HT1080 (cell line): ENCODE measurements at regions not wholly inside any gene's neighbourhood (a gene's known extent, or its start where the extent isn't known, plus 50 kb on each side); places are given as distances from the start of the nearest gene placed in this dataset.

ENCODE experiments used
- DNase-seq: peaks from one replicate; pipeline ENCODE4 v3.0.0-alpha.2; 2015; ENCODE audit warnings: low read depth

DNA sequence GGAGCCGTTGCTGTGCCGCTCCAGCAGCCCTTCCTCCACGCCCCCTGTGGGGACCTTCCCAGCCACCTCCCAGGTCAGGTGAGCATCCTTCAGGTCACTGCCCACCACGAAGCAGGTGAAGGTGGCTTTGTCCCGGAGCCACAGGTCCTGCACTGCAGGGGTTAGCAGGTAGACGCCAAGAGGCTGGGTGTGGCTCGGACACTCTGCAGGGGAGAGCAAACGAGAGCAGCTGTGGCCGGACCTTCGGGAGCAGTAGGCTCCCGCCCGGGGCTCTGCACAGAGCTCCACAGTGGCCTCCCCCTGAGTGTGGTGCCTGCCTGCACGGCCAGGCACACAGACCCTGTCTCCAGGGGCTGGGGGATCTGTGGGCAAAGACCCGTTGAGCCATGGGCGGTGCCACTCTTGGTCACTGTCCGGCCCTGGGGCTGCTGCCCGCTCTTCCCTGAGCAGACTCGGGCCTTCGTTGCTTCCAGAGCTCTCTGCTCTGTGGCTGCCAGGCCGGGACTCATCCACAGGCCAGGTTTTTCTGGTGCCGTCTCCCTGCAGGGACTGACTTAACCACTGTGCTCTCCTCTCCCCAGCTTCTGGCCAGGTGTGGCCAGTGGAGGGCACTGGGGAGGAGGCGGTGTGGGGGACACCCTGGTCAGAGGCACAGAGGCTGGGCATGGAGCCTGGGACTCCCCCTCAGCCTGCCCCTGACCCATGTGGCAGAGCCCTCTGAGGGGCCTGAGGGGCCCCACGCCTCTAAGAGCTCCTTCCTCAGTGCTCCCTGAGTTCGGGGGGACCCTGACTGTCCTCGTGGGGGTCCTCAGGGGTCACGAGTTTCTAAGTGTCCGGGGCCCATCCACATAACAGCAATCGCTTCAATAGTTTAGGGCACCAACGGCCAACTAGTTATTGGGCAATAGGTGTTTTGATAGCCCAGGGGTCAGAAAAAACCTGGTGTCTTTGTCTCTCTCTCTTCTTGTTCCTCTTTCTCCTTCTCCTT lies 314.9 kb downstream of the TMEM121 start:
- no peak for DNase-seq

DNA sequence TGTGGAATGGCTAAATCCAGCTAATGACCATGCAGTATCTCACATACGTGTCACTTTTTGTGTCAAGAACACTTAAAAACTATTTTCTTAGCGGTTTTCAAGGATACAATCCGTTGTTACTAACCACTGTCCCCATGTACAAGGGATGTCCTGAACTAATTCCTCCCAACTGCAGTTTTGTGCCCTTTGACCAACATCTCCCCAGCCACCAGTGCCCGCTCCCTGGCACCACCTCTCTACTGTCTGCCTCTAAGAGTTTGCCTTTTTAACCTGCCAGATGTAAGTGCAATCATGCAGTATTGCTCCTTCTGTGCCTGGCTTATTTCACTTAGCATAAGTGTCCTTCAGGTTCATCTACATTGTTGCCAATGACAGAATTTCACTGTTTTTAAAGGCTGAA lies 315.7 kb downstream of the TMEM121 start:
- DNase-seq = no peak

DNA sequence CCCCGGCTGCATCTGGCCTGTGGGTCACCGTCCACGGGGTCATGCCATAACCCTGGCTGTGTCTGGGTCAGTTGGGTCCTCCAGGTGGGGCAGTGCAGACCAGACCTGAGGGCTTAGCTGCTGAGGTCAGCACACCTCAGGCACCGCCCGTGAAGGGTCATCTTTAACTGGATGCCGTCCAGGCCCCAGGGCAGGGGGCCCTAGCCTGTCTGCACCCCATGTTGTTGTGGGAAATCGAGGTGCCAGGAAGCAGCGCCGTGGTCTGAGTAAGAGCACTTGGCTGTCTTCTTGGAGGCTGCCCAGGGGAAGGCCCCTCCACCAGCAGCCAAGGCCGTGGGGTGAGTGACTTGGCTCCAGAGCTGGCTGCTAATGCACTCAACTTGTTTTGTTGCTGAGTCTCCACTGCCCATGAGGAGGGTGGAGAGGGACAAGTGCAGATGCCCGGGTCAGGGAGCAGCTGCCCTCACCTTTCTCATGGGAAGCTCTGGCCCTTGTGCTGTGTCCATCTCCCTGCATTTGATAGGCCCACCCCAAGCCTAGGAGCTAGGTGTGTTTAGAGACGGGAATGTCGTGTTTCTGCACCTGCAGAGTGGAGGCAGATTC lies 317.2 kb downstream of the TMEM121 start:
- DNase-seq = no peak

DNA sequence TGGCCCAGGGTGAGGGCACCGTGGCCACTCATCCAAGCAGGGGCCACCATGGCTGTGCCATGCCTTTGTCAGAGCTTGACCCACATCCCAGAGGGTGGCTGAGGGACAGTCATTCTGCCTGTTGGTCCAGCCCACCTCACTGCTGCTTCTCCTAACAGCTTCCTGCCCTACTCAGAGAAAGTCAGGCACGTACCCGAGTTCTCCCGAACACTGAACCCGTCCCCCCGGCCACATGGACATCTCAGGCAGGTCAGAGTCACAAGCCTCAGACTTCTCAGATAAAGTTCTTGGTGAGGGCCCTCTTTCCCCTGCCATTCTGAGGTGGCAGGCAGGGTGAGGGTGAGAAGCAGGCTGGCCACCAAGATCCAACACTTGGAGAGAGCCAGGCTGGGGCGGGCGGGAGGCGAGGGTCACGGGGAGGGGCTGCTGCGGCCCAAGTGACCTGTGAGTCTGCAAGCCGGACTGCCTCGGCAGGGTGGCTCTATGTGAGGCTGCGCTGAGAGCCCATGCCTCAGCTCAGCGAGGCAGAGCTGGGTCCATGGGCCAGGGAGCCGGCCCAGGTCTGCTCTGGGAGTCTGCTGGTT lies 317.8 kb downstream of the TMEM121 start:
- no peak for DNase-seq

DNA sequence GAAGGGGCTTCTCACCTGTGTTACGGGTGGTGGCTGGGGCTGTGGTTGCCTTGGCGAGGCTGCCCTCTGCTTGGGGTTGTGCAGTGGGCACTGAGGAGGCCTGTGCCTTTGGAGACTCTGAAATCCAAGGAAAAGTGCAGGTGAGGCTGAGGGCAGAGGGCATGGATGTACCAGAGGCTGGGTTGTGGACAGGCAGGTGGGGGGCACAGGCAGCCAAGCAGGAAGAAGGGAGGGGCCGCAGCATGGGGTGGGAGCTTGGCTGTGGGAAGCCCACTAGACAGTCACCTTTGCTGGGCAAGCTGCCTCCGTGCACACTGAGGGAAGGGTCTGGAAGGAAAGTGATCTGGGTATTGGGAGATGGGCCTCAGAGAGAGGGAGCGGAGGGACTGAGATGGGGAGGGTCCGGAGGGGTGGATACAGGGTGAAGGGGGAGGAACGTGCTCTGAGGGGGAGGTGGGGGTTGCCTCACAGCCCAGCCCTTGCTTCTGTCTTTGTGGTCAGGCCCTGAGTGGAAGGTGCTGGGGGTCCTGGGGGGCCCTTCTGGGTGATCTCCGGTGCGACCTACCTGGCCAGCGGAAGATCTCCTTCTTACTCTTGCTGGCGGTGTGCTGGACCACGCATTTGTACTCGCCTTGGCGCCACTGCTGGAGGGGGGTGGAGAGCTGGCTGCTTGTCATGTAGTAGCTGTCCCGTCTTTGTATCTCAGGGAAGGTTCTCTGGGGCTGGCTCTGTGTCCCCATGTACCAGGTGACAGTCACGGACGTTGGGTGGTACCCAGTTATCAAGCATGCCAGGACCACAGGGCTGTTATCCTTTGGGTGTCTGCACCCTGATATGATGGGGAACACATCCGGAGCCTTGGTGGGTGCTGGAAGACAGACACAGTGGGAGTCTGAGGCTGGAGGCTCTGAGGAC lies 318.7 kb downstream of the TMEM121 start:
- DNase-seq = no peak

DNA sequence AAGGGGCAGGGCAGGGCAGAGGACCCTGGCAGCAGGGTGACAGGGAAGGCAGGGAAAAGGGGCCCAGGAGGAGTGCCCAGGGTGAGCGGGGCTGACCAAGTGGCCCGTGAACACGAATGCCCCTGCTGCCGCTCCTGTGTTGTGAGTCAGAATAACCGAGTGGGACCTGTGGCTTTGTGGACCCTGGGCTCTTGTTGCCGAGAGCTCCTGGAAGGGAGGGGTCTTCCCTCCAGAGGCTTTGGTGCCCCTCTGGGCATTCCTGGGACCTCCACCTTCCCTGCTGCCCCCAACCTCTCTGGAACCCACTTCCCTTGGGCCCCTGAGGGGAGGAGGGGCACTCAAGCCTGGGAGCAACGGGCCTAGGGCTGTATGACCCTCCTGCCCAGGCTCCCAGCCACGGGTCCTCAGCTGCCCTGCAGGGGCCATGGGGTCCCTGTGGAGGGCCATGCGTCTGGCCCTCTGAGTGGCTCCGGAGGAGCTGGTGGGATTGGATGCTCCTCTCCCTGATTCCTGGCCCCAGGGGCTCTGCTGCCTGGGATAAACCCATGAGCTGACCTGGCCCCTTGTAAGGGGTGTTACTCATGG lies 319.4 kb downstream of the TMEM121 start:
- no peak for DNase-seq

DNA sequence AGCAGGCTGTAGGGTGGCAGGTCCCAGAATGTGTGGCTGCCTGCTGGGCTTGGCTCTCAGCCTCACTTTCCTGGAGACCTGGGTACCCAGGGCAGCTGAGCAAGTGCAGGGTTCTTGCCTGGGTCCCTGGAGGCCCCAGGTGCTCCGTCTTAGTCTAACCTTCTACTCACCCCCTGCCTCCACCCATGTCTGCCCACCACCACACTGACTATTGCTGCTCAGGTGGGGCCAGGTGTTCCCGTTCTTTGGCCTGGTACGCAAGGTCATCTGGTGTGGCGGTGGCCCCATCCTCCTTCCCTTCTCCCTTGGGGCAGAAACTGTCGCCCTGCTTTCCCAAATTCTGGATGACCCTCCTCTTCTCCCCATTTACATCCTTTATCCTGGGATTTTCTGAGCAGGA lies 319.9 kb downstream of the TMEM121 start:
- DNase-seq = no peak

DNA sequence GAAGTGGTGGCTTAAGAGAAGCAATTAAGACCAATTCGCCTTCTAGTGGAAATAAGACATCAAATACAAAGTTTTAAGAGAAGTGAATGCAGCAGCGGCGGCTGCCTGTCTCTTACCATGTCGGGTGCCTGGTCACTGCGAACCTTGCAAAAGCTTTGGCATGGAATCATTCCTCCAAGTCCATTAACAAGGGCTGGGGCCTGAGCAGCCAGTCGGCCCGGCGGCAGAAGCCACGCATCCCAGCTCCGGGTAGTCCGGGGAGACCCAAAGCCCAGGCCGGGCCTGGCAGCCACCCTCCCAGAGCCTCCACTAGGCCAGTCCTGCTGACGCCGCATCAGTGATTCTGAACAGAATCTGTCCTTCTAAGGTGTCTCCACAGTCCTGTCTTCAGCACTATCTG lies 321.0 kb downstream of the TMEM121 start:
- DNase-seq = no peak

DNA sequence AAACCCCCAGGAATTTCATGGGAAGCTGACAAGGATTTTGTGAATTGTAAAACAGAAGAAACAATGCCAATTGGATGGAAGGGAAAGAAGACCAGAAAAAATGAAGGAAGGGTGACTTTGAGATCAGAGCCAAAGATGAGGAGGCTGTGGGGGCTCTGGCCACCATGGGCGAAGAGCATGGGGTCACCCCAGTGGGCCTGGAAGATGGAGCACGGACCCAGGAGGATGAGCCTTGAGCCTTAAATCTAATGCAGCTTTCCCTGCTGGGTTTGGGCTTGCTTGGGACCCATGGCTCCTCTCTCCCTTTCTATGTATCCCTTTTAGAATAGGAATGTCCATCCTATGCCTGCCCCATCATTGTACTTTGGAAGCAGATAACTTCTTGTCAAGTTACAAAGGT lies 322.2 kb downstream of the TMEM121 start:
- DNase-seq = no peak

DNA sequence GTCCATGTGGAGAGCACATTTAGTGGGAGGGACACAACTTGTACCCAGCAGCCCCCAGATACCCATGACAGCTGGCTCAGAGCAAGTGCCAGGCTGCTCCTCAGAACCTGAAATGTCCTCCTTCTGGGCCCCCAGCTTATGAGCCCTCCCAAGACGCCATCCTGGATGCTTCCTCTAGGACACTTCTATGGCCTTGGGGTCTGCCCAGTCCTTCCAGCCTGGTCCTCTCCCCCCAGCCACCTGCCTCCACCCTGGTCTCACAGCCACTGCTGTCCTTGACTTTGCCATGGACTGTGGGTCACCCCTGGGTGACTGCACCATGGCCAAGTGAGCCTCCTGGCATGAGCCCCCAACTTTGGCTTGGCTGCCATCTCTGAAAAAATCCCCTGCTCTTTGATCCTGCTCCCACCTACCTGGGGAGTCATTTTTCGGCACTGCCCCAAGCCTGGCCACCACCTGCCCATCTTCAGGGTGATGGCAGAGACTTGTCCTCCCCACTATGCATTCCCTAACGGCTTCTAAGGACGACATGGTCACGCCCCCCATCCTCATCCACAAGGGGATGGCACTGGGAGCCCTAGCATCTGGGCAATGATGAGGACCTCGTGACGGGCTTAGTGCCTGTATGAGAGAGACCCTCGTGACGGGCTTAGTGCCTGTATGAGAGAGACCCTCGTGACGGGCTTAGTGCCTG lies 323.7 kb downstream of the TMEM121 start:
- DNase-seq = no peak

DNA sequence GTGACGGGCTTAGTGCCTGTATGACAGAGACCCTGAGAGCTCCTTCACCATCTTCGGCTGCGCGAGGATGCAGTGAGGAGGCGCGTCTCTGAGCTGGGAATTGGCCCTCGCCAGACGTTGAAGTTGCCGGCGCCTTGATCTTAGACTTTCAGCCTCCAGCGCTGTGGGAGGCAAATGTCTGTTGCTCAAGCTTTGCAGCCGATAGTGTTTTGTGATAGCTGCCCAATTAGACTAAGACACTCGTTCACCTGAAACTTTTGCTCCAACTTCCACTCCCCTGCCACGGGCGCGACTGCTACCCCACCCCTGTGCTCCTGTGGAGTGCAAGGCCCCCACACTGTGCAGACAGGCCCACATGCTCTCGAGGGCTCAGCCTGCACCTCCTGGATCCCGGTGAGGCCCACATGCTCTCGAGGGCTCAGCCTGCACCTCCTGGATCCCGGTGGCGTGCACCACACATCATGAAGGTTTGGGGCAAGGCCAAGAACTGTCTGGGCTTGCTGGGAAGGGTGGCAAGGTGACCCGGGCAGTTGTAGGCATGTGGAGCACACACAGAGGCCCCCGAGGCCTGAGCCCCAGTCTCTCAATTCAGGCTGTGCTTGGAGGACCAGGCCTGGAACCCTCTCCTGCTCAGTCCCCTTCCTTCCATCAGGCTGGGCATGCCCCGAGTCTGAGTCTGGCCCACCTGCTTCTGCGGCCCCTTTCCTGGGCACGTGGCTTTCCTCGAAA lies 324.6 kb downstream of the TMEM121 start:
- no peak for DNase-seq

DNA sequence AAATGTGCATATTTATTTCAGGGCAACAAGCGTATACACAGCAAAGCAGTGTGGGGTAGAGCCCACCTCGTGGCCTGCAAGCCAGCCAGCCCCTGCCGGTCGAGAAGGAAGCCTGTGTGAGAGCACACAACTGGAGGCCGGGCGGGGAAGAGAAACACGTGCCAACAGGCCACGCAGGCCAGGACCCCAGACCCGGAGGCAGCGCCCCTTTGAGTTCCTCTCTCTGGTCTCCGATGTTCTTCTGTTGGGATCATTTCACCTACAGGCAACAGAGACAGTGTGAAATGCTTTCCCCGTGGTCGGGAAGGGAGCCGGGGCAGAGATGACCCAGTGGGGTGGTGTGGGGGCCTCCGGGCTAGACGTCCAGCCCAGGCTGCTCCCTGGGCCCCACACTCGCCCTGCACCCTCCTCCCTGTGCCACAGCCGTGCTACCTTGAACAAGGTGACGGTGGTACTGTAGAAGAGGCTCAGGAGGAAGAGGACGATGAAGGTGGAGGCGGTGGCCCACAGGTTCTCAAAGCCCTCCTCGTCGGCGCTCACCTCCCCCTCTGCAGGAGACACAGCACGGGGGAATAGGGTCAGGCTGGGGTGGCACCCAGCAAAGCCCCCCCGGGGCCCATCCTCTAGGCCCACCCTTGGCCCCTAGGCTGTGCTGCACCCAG lies 325.5 kb downstream of the TMEM121 start:
- no peak for DNase-seq

DNA sequence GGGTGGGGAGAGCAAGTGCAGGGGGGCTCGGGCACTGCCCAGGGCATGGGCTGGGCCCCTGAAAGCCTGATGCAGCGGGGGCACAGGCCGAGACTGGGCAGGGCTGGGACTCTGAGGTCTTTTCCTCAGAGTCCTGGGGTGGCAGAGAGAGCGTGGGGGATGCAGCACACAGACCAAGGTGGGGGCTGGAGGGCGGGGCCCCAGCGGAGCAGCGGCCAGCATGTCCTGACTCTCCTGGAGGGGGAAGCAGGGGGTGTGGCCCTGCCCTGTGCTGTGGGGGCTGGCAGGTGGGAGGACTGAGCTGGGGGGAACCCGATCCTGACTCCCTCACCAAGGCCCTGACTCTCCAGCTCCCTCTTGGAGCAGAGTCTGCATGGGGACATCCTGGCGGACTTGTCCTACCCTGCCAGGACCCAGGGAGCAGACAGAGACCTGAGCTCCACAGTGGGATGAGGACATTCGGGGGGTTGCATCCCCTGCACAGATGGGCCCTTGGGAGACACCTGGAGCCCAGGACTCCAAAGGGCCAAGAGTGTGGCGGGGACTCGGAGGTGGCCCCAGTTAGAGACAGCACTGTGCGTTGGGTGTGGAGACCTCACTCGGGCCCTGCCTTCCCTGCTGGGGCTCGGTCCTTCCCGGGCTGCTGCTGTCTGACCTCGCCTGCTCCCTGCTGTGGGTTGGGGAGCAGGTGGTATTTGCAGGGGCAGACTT lies 326.1 kb downstream of the TMEM121 start:
- DNase-seq = no peak

DNA sequence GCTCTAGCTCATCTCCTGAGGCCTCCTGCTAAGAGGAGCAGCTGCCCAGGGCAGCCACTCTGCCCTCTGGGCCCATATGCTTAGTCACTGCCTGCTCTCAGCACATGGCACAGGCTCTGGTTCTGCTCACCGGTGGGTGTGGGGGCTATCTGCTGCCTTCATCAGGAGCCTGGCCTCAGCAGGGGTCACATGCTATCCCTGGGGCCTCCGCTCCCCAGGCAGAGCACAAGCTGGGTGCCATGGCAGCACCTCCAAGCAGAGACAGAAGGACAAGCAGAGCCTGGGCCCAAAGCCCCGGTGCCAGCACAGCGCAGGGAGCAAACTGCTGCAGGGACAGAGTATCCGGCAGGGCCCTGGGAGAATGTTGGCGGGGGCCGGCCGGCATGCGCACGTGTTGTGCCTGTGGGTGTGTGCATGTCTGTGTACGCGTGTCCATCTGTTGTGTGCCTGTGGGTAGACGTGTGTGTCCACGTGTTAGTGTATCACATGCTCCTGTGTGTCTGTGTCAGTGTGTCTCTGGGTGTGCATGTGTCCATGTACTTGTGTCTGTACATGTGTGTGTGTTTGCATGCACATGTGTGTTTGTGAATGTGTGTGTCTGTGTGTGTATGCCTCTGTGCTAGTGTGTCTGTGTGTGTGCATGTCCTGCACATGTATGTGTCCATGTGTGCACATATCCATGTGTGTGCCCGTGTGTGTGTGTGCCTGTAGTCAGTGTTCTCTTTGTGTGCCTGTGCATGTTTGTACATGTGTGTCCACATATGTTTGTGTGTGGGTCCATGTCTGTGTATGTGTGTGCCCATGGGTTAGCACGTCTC lies 326.9 kb downstream of the TMEM121 start:
- no peak for DNase-seq

DNA sequence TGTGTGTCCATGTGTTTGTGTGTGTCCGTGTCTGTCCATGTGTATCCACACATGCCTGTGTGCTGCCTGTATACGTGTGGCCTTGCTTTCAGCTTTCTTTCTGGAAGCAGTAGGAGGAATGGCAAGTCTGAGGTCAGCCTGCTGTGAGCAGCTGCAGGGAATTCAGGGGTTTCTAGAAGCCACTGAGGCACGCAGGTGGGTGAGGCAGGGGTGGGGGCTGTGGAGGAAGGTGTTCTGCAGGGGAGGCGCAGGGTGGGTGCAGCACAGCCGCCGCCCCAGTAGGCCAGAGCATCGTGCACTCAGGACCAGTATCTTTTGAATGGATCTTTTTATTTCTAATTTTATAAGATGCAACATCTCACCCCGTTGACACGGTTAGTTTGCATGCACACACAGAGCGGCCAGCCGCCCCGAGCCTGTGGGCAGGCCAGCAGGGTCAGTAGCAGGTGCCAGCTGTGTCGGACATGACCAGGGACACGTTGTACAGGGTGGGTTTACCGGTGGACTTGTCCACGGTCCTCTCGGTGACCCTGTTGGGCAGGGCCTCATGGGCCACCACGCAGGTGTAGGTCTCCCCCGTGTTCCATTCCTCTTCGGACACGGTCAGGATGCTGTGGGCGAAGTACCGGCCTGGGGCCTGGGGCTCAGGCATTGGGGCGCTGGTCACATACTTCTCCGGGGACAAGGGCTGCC lies 327.7 kb downstream of the TMEM121 start:
- no peak for DNase-seq

DNA sequence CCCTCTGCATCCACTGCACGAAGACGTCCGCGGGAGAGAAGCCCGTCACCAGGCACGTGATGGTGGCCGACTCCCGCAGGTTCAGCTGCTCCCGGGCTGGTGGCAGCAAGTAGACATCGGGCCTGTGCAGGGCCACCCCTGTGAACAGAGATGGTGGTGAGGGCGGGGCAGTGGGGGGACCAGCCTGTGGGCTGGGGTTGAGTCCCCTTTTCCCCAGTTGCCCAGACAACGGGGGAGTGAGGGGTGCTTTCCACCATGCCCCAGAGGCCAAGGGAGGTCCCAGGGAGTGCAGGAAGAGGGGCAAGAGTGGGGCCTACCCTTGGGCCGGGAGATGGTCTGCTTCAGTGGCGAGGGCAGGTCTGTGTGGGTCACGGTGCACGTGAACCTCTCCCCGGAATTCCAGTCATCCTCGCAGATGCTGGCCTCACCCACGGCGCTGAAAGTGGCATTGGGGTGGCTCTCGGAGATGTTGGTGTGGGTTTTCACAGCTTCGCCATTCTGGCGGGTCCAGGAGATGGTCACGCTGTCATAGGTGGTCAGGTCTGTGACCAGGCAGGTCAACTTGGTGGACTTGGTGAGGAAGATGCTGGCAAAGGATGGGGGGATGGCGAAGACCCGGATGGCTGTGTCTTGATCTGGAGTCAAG lies 328.3 kb downstream of the TMEM121 start:
- no peak for DNase-seq
